ENCODE measurements at regions not wholly inside any gene's neighbourhood (a gene's known extent, or its start where the extent isn't known, plus 50 kb on each side); places are given as distances from the start of the nearest gene placed in this dataset.

DNA sequence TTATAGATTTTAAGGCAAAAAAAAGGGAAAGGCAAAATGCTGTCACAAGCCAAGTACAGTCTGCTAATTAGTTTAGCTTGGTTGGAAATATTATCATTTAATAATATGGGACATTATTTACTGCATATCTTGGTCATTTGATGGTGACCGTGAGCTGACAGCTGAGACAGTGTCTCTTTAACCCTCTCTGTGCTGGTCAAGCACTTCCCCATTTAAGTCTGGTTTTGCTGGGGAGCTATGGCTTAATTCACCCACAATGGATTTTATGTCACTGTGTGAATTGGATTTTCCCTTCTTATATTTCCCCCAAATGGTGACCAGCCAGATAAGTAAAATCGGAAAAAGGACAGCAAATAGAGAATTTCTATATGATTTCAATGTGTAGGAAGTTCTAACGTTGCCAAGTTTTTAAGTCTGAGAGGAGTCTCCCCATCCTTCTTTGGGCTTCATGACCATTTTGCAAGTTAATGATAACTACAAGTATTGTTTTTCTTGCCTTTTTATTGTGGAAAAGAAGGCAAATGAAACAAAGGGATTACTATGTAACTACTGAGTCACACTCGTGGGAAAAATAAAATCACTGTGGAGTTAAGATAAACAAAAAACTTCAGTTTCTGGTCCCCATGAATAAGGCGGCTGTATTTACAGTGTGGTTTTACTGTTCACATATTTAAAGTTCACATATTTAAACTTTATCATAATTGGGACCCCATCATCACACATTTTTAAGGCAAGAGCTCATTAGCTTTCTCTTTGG, 373.5 kb downstream of the NR2F2 start:
- TF ChIP-seq ZFP3 (CRISPR knock-in tag; IDR thresholded peaks at IDR 0.05) (no peak), SNAI2 (CRISPR knock-in tag; IDR thresholded peaks at IDR 0.05) (no peak), RARB (CRISPR knock-in tag; IDR thresholded peaks at IDR 0.05) (no peak), GLIS3 (CRISPR knock-in tag; IDR thresholded peaks at IDR 0.05) (no peak), ESRRG (CRISPR knock-in tag; IDR thresholded peaks at IDR 0.05) (no peak), ZFP30 (CRISPR knock-in tag; IDR thresholded peaks at IDR 0.05) (no peak)
- TF ChIP-seq, protein P1, sequence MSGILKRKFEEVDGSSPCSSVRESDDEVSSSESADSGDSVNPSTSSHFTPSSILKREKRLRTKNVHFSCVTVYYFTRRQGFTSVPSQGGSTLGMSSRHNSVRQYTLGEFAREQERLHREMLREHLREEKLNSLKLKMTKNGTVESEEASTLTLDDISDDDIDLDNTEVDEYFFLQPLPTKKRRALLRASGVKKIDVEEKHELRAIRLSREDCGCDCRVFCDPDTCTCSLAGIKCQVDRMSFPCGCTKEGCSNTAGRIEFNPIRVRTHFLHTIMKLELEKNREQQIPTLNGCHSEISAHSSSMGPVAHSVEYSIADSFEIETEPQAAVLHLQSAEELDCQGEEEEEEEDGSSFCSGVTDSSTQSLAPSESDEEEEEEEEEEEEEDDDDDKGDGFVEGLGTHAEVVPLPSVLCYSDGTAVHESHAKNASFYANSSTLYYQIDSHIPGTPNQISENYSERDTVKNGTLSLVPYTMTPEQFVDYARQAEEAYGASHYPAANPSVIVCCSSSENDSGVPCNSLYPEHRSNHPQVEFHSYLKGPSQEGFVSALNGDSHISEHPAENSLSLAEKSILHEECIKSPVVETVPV (CRISPR knock-in tag; IDR thresholded peaks at IDR 0.05), result no peak
- TF ChIP-seq, protein P2, sequence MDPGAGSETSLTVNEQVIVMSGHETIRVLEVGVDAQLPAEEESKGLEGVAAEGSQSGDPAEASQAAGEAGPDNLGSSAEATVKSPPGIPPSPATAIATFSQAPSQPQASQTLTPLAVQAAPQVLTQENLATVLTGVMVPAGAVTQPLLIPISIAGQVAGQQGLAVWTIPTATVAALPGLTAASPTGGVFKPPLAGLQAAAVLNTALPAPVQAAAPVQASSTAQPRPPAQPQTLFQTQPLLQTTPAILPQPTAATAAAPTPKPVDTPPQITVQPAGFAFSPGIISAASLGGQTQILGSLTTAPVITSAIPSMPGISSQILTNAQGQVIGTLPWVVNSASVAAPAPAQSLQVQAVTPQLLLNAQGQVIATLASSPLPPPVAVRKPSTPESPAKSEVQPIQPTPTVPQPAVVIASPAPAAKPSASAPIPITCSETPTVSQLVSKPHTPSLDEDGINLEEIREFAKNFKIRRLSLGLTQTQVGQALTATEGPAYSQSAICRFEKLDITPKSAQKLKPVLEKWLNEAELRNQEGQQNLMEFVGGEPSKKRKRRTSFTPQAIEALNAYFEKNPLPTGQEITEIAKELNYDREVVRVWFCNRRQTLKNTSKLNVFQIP (CRISPR knock-in tag; IDR thresholded peaks at IDR 0.05; ENCODE audit: borderline replicate concordance, low read depth), result no peak
- ATAC-seq, result no peak

DNA sequence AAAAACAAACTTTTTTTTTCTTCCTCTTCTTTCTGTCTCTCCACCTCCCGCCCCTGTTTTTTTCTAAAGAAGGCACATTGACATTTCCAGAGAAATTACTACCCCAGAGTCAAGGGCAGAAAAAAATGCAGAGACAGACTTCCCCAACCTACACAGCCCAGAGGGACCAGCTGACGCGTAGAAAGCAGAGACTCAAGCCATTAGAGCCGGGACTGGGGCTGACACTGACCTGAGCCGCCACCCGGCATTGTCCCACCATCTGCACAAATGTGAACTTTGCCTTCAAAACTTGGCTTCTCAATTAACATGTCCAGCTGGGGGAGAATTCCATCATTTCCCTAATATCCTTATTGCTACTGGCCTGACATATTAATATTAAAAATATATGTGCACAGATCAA, 385.6 kb downstream of the NR2F2 start:
- TF ChIP-seq RARB (CRISPR knock-in tag; IDR thresholded peaks at IDR 0.05) (no peak), ARNTL (CRISPR knock-in tag; IDR thresholded peaks at IDR 0.05; ENCODE audit: borderline replicate concordance, low read depth) (no peak)
- ATAC-seq, result no peak

DNA sequence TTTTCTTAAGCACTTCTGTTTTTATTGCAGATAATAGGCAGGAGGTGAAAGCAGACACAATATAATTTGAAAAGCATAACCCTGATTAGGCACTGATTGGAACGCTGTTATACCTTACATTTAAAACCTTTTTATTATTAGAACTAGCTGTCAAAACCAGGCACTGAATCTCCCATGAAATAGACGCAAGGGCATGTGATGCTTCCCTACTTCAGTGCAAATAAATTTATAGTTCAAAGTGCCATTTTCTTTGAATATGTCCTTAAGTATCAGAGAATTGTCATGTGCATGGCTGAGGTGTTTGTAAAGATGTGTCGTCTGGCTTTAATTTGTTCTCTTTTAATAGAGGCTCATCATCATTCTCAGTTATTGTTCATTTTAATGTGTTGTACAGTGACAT, 386.0 kb downstream of the NR2F2 start:
- TF ChIP-seq ZFP3 (CRISPR knock-in tag; IDR thresholded peaks at IDR 0.05) (no peak), ZC3H10 (CRISPR knock-in tag; IDR thresholded peaks at IDR 0.05) (no peak), TCF4 (CRISPR knock-in tag; IDR thresholded peaks at IDR 0.05; ENCODE audit: borderline replicate concordance) (no peak), ZNF565 (CRISPR knock-in tag; conservative IDR thresholded peaks at IDR 0.05; ENCODE audit: low read depth) (no peak), ZNF8 (CRISPR knock-in tag; IDR thresholded peaks at IDR 0.05) (no peak), ZFP30 (CRISPR knock-in tag; IDR thresholded peaks at IDR 0.05) (no peak), ISL1 (CRISPR knock-in tag; IDR thresholded peaks at IDR 0.05) (no peak)
- TF ChIP-seq, protein P3, sequence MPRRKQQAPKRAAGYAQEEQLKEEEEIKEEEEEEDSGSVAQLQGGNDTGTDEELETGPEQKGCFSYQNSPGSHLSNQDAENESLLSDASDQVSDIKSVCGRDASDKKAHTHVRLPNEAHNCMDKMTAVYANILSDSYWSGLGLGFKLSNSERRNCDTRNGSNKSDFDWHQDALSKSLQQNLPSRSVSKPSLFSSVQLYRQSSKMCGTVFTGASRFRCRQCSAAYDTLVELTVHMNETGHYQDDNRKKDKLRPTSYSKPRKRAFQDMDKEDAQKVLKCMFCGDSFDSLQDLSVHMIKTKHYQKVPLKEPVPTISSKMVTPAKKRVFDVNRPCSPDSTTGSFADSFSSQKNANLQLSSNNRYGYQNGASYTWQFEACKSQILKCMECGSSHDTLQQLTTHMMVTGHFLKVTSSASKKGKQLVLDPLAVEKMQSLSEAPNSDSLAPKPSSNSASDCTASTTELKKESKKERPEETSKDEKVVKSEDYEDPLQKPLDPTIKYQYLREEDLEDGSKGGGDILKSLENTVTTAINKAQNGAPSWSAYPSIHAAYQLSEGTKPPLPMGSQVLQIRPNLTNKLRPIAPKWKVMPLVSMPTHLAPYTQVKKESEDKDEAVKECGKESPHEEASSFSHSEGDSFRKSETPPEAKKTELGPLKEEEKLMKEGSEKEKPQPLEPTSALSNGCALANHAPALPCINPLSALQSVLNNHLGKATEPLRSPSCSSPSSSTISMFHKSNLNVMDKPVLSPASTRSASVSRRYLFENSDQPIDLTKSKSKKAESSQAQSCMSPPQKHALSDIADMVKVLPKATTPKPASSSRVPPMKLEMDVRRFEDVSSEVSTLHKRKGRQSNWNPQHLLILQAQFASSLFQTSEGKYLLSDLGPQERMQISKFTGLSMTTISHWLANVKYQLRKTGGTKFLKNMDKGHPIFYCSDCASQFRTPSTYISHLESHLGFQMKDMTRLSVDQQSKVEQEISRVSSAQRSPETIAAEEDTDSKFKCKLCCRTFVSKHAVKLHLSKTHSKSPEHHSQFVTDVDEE (CRISPR knock-in tag; IDR thresholded peaks at IDR 0.05), result no peak
- TF ChIP-seq, protein P1 (CRISPR knock-in tag; IDR thresholded peaks at IDR 0.05), result no peak
- no peak for ATAC-seq

DNA sequence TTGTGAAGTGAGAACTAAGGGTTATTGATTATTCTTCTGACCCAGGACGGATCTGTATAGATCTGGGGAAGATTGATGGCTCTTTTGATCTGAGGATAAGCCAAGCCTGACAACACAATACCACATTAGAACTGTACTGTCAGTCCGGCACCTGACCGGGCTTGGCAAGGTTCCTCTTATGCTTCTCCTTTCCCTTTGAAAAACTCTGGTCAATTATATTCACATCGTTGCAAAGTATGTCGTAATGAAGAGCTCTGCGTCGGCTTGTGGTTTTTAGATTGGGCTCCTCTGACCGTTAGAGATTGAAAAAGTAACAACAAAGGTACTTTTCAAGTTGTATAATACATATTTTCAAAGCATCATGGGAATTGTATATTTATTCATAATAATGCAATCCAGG, 389.8 kb downstream of the NR2F2 start:
- ATAC-seq, result no peak
- TF ChIP-seq ZC3H10 (CRISPR knock-in tag; IDR thresholded peaks at IDR 0.05) (no peak), OSR1 (CRISPR knock-in tag; IDR thresholded peaks at IDR 0.05) (no peak), ZFP3 (CRISPR knock-in tag; IDR thresholded peaks at IDR 0.05) (no peak), TCF4 (CRISPR knock-in tag; IDR thresholded peaks at IDR 0.05; ENCODE audit: borderline replicate concordance) (no peak), TOX (CRISPR knock-in tag; IDR thresholded peaks at IDR 0.05; ENCODE audit: borderline replicate concordance) (no peak), ZFP30 (CRISPR knock-in tag; IDR thresholded peaks at IDR 0.05) (no peak), ZNF70 (CRISPR knock-in tag; IDR thresholded peaks at IDR 0.05) (no peak), ZNF8 (CRISPR knock-in tag; IDR thresholded peaks at IDR 0.05) (no peak), GLIS3 (CRISPR knock-in tag; IDR thresholded peaks at IDR 0.05) (no peak)
- TF ChIP-seq, protein P1 (CRISPR knock-in tag; IDR thresholded peaks at IDR 0.05), result no peak
- TF ChIP-seq, protein P4, sequence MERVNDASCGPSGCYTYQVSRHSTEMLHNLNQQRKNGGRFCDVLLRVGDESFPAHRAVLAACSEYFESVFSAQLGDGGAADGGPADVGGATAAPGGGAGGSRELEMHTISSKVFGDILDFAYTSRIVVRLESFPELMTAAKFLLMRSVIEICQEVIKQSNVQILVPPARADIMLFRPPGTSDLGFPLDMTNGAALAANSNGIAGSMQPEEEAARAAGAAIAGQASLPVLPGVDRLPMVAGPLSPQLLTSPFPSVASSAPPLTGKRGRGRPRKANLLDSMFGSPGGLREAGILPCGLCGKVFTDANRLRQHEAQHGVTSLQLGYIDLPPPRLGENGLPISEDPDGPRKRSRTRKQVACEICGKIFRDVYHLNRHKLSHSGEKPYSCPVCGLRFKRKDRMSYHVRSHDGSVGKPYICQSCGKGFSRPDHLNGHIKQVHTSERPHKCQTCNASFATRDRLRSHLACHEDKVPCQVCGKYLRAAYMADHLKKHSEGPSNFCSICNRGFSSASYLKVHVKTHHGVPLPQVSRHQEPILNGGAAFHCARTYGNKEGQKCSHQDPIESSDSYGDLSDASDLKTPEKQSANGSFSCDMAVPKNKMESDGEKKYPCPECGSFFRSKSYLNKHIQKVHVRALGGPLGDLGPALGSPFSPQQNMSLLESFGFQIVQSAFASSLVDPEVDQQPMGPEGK (CRISPR knock-in tag; IDR thresholded peaks at IDR 0.05; ENCODE audit: borderline replicate concordance), result no peak
- TF ChIP-seq, protein P5, sequence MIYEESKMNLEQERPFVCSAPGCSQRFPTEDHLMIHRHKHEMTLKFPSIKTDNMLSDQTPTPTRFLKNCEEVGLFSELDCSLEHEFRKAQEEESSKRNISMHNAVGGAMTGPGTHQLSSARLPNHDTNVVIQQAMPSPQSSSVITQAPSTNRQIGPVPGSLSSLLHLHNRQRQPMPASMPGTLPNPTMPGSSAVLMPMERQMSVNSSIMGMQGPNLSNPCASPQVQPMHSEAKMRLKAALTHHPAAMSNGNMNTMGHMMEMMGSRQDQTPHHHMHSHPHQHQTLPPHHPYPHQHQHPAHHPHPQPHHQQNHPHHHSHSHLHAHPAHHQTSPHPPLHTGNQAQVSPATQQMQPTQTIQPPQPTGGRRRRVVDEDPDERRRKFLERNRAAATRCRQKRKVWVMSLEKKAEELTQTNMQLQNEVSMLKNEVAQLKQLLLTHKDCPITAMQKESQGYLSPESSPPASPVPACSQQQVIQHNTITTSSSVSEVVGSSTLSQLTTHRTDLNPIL (CRISPR knock-in tag; IDR thresholded peaks at IDR 0.05; ENCODE audit: low read depth), result no peak

All from SK-N-SH treated with all-trans-retinoic acid at 6 μM for 48 hours (cell line).